IPS-18c (cell line): ENCODE measurements at regions not wholly inside any gene's neighbourhood (a gene's known extent, or its start where the extent isn't known, plus 50 kb on each side); places are given as distances from the start of the nearest gene placed in this dataset.

Experiments used
- H3K4me3 ChIP-seq: 2 replicates; pipeline ENCODE4 v1.7.0; 2013; ENCODE audit warnings: low read depth, mild to moderate bottlenecking, low read length, moderate library complexity; ENCODE audit not compliant: insufficient read depth
- H3K9me3 ChIP-seq: one replicate; pipeline ENCODE4 v1.6.1; 2013; ENCODE audit warnings: mild to moderate bottlenecking, low read length, moderate library complexity; ENCODE audit not compliant: control insufficient read depth, insufficient read depth

DNA sequence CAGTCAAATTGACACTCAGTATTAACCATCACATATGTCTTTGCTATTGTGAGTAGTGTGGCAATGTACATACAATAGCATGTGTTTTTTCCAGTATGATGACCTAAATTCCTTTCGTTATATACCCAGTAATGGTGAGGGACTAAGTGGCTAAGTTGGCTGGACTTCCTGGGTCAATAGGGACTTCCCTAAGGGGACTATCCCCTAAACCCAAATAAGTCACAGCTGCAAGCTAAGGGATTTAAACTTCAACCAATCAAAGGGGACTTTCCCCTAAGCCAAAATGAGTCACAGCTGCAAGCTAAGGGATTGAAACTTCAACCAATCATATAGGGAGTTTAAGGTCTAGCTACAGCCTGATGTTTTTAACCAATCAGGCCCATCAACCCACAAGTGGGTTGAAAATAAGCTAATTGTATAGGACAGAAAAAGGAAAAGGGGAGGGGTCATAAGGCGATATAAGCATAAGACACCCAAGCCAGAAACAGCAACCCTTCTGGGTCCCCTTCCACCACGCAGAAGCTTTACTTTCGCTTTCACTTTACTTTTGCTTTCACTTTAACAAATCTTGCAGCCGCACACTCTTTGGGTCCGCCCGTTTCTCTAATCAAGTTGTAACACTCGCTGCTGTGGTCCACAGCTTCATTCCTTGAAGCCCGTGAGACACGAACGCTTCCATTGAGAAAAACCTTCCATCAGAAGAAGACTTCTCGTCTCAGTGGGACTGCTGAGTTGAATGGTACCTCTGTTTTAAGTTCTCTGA lies 404.4 kb downstream of the FLRT2 start:
- no peaks in the 10 kb centered on the region for H3K9me3 ChIP-seq

DNA sequence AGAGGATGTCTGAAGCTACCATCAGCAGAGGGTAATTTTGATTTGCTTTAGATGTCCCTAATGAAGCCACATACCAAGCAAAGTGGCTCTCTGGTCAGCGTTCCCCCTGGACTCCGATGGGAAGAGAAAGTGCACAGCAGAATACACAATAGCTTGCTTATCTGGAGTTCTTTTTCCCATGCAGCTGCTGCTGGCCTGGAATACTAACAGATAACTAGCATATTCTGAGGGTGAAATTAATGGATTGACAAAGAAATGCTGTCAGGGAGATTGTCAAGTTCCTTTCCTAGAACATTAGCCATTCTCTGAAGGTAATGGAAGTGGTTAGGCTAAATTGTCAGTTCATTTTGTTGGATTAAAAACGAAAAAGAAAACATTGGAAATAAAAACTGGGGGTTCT lies 391.3 kb downstream of the FLRT2 start:
- Histone ChIP-seq H3K4me3 (no peak overlapping the region), H3K9me3 (no peaks in the 10 kb centered on the region)

More for the DNA sequence above, 404.4 kb downstream of the FLRT2 start:
- no peak overlapping the region for H3K4me3 ChIP-seq

DNA sequence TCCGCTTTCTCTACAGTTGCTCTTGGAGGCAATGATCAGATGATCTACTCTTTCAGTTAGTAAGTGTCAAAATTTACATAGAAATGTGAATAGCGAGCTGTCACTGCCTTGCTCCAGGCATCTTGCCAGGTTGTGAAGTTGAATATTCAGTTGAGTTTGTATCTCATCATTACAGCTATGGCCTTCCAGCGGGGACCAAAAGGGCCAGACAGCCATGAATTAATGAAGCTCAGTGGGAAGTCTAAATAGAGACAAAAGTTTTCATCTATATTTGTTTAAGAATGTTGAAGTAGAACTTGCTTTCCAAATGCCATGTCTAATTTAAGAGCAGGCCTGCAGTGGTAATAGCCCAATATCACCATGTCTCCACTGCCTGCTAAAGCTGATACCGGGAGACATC lies 387.8 kb downstream of the FLRT2 start:
- no peaks in the 10 kb centered on the region for H3K9me3 ChIP-seq
- no peak overlapping the region for H3K4me3 ChIP-seq

DNA sequence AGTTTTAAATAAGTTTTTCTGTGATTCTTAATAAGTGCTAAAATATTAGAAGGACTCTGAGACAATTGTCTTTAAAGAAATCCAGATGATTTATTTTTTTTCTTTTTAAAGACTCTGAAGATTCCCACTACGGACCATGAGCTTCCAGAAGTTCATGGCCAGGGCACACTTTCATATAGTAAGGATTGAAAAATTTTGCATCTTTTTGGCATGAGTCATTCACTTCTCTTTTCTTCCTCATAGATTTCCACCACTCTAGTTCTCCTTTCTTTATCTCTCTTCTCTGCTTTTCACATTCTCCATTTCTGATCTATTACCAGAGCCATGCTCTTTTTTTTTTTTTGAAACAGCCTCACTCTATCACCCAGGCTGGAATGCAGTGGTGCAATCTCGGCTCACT lies 385.8 kb downstream of the FLRT2 start:
- no peaks in the 10 kb centered on the region for H3K9me3 ChIP-seq
- H3K4me3 ChIP-seq: no peak overlapping the region

DNA sequence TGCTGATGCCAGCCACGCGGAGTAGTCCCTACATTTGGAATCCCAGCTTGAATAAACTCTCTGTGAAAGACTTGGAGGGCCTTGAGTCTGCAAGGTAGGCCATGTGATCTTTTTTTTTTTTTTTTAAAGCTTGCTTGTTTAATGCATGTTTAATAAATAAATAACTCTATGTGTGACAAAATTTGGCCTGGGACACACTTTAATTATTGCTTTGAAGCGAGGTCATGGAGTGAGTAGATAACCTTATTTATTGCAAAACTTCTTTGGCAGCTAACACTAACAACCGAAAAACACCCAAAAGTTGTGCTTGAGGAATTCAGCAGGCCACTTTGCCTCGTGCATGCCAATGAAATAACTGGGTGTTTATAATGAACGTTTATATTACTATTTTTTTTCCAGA lies 382.2 kb downstream of the FLRT2 start:
- H3K9me3 ChIP-seq: no peaks in the 10 kb centered on the region
- H3K4me3 ChIP-seq: no peak overlapping the region

DNA sequence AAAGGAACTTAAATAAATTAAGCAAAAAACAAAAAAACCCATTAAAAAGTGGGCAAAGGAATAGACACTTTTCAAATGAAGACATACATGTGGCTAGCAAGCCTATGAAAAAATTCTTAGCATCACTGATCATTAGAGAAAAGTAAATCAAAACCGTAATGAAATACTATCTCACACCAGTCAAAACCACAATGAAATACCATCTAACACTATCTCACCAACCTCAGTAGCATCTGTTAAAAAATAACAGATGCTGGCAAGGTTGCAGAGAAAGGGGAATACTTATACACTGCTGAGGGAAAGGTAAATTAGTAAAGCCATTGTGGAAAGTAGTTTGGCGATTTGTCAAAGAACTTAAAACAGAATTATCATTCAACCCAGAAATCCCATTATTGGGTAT lies 381.1 kb downstream of the FLRT2 start:
- H3K4me3 ChIP-seq: no peak overlapping the region
- no peaks in the 10 kb centered on the region for H3K9me3 ChIP-seq

DNA sequence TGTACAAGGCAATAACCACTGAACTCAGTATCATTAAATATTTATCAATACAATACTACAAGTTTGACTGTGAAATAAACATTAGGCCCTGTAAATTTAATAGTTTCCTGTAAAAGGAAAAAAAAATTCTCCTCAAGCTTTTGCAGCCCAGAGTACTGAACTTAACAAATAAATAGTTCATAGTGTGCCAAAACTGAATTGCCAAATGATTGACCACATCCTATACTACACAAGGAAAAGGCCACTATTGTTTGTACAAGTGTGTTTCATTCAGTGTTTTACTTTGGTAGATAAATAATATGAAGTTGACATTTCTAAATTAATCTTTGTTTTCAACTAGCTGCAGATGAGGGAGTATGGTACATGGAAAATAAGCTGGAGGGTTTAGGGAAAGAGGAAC lies 379.6 kb downstream of the FLRT2 start:
- no peak overlapping the region for H3K4me3 ChIP-seq
- H3K9me3 ChIP-seq: no peaks in the 10 kb centered on the region

DNA sequence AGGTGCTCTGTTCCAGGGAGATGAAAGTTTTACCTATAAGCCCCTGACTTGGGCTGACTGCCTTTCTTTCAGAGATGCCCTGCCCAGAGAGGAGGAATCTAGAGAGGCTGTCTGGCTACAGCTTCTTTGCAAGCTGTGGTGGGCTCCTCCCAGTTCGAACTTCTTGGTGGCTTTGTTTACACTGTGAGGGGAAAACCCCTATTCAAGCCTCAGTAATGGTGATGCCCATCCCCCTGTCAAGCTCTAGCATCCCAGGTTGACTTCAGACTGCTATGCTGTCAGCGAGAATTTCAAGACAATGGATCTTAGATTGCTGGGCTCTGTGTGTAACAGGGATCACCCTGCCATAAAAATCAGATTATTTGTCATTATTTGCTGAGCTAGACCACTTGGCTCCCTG lies 377.6 kb downstream of the FLRT2 start:
- no peak overlapping the region for H3K4me3 ChIP-seq
- no peaks in the 10 kb centered on the region for H3K9me3 ChIP-seq

DNA sequence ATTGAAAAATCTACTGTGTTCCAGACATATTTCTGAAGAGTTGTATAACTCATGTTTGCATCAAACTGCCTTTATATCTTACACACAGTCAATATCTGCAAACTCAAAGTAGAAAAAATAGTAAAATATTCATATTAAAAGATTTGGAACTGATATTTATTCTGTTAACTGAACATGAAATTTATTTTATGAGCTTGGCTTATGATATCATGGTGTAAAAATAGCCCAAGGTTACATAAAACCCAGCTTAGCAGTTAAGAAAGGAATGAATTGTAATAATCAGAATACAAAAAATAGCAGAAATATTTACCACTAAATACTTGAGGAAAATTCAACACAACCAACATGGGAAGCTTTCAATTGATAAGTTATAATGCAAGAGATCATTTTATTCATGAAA lies 367.9 kb downstream of the FLRT2 start:
- no peaks in the 10 kb centered on the region for H3K9me3 ChIP-seq
- no peak overlapping the region for H3K4me3 ChIP-seq

DNA sequence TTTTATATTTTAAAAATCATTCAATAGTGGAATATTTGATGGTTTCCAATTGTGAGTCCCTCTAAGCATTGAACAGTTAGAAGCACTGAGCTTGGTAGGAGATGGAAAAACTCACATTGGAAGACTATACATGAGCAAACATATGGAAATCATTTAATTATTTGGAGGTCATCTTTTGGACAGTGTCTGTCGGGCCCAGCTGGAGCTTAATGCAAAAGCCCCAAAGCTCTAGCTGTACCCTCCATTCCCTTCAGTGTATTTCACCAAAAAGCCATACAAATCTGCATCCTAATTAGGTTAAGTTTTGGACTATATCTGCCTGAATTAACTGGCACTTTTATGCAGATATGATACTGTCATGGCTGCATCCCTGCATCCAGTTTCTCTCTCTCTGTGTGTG lies 365.7 kb downstream of the FLRT2 start:
- H3K4me3 ChIP-seq: no peak overlapping the region
- no peaks in the 10 kb centered on the region for H3K9me3 ChIP-seq

DNA sequence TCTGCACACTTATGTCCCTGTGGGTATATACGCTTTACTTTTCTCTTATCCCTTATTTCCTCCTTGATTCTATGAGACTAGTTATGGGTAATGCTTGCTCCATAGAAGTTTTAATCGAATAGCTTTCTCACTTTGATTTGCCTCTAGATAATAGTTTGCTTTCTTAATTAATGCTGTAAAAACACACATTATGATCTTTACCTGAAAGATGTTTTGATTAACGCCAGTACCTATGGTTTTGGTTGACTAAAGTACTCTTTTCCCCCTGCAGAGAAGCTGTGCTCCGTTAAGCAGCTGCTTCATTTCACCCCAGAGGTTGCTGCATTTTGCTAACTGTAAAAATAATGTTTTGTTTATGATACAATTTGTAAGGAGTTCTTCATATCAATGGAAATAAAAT lies 362.3 kb downstream of the FLRT2 start:
- Histone ChIP-seq H3K9me3 (no peaks in the 10 kb centered on the region), H3K4me3 (no peak overlapping the region)

DNA sequence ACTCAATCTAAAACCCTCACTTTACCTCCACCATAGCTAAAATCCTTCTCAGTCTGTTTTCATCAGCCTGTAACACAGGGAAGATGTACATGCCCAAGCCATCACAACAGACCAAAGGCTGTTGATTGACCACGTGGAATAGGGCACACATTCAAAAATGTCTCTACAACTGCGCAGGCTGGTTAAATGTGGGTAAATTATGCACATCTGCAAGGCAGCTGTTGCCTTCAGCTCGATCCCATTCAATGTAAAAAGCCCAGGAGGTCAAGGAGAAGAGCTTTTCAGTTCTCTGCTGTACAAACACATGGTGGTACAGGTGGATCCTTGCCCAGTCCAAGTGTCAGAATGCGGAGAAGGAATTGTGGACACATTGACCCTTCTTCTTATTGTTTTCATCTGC lies 354.0 kb downstream of the FLRT2 start:
- Histone ChIP-seq H3K4me3 (no peak overlapping the region), H3K9me3 (no peaks in the 10 kb centered on the region)

DNA sequence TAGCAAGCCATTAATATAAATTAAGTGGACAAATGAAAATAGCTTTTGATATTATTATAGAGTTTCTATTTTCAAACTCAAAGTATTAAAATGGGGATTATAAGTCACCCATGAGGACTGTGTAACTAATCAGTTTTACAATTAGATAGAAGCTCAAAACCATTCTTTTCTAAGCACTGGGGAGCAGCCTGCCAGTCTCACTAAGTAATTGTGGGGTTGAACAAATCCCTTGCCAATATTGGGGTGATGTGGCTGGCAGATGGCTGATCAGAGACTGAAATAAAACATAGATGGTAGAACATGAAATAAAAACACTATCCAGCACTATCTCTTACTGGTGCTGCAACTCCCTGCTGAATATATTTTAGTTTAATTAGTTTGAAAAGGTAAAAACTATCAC lies 353.2 kb downstream of the FLRT2 start:
- Histone ChIP-seq H3K4me3 (no peak overlapping the region), H3K9me3 (no peaks in the 10 kb centered on the region)

DNA sequence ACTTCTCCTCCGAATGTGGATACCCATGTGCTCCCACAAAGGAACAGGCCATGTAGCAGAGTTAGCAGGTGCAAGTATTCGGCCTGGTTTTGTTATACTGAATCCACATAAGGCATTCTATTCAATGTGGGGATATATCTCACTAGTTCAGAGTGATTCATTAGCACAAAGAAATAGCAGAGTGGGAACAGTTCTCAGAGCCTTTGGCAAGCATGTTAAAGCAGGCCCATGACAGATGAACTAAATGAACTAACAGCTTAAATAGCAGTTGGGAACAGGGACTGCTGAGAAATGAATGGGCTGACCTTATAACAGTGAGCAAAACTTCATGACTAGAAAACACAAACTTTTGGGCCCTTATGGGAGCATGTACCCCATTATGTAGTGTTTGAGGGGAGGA lies 352.0 kb downstream of the FLRT2 start:
- H3K9me3 ChIP-seq: no peaks in the 10 kb centered on the region
- no peak overlapping the region for H3K4me3 ChIP-seq

DNA sequence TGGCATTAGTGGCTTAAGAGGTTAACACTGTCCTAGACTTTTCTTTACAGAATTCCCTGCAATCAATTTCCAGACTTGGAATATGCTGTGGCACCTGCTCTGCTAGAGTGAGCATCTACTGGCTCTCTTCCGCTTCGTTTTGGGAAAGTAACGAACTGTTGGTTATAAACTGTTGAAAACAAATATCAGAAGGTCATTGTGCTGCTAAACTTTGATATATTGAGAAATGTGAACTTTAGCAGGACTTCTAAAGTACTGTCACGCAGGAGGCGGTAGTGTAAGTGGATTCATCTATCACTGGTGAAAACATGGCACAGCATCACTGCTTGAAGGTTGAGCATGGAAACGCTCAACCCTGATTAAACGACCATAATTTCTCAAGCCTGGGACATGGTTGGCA lies 348.9 kb downstream of the FLRT2 start:
- H3K9me3 ChIP-seq: no peaks in the 10 kb centered on the region
- no peak overlapping the region for H3K4me3 ChIP-seq

DNA sequence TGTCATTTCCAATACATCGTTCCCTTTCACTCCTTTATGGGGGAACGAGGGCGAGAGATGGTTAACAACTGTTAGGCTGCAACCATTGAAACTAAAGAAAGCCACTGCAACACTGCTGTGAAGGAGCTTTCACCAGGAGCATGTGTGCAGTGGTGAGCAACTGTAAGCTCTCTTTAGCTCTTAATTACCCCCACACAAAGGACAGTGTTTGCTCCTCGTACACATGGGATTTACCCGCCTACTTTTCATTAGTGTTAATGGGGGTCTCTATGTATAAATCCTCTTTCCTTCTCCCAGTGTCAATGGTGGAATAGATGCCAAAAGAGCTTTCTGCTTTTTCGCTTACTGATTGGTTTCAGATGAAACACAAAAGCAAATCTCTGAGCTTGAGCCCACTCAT lies 343.1 kb downstream of the FLRT2 start:
- H3K4me3 ChIP-seq: no peak overlapping the region
- no peaks in the 10 kb centered on the region for H3K9me3 ChIP-seq

DNA sequence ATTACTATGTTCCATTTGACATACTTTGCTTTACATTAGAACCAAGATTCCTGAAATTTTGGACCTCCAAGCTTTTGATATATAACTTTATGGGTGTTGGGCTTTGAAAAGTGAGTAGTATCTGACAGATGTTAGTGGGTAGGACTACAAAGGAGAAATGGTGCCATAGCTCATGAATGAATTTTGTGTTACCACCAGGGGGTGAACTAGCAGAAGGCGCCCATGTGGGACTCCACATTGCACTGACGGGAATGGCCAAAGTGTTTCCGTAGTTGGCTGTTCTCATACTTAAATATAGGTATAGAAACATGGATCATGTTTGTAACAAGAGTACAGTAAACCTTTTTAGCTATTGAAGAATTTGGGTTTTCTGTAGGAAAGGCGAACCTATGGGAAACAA lies 337.5 kb downstream of the FLRT2 start:
- H3K4me3 ChIP-seq: no peak overlapping the region
- no peaks in the 10 kb centered on the region for H3K9me3 ChIP-seq

DNA sequence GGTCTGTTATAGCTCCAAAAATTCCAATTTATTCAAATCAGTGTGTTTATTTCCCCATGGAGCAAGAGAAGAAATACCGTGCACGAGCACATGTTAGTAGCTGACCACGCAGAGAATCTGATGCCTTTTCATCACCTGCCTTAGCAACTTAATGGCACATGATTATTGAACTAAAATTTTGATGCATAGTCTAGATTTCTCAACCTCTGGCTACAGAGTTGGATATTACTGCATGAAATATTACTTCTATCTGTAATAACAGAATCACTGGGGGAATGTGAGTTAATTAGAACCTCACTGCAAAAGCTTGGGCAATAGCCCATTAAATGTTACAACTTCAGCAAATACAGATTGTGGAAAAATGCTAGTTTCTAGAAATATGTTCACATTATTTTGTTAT lies 335.8 kb downstream of the FLRT2 start:
- H3K9me3 ChIP-seq: no peaks in the 10 kb centered on the region
- H3K4me3 ChIP-seq: no peak overlapping the region

DNA sequence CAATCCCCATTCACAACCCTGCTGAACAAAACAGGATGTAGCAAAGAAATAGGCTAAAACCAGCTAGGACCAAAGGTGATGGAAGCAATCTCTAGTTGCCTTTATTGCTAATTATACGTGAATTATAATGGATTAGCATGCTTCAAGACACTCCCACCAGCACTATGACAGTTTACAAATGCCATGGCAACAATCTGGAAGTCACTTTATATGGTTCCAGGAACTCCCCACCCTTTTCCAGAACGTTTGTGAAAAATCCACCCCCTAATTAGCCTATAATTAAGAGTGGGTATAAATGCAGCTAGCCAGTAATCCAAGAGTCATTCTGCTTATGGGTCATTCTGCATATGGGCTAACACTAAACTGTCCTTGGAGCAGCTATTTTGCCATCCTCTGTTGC lies 328.7 kb downstream of the FLRT2 start:
- Histone ChIP-seq H3K9me3 (no peaks in the 10 kb centered on the region), H3K4me3 (no peak overlapping the region)
